Activated B cell treated with CpG ODN at 0.5 μM for 24 hours (primary cell): ENCODE measurements at regions not wholly inside any gene's neighbourhood (a gene's known extent, or its start where the extent isn't known, plus 50 kb on each side); places are given as distances from the start of the nearest gene placed in this dataset.
A peak's percentile ranks its signal among the peaks of the same experiment; 100 is the strongest.

Experiments
- ATAC-seq: fragments of 200-7000 bp; cut with Tn5 transposase; one replicate; pipeline ENCODE4 v1.10.0; 2021; ENCODE audit warnings: low read depth, mild to moderate bottlenecking, moderate library complexity
- CTCF ChIA-PET: fragments of 350-600 bp; sonication (Branson Sonifier 250); formaldehyde crosslinking; loops from one replicate; lab custom pipeline; 2021; ENCODE audit warnings: antibody characterized with exemption; lab: Charles Lee
- POLR2A ChIA-PET: fragments of 350-600 bp; sonication (Branson Sonifier 250); formaldehyde crosslinking; loops from one replicate; lab custom pipeline; 2021; ENCODE audit warnings: antibody characterized with exemption; lab: Charles Lee
- DNase-seq: peaks from one replicate; pipeline ENCODE4 v3.0.0; 2022
- H3K27ac Mint-ChIP-seq: one replicate; pipeline ENCODE4 v1.8.0; 2020; ENCODE audit warnings: mixed read lengths
- H3K27me3 Mint-ChIP-seq: one replicate; pipeline ENCODE4 v1.8.0; 2021; ENCODE audit warnings: mixed read lengths
- H3K36me3 Mint-ChIP-seq: one replicate; pipeline ENCODE4 v1.8.0; 2021; ENCODE audit warnings: low read depth, mixed read lengths
- H3K4me1 Mint-ChIP-seq: one replicate; pipeline ENCODE4 v1.8.0; 2021; ENCODE audit warnings: mixed read lengths
- H3K4me3 Mint-ChIP-seq: one replicate; pipeline ENCODE4 v1.8.0; 2020; ENCODE audit warnings: mild to moderate bottlenecking, mixed read lengths
- H3K9me3 Mint-ChIP-seq: one replicate; pipeline ENCODE4 v1.8.0; 2020; ENCODE audit warnings: mixed read lengths
- CTCF ChIP-seq: fragments of 200-600 bp; IDR thresholded peaks from one replicate; pipeline ENCODE4 v1.8.0; 2022; ENCODE audit warnings: antibody characterized with exemption, mild to moderate bottlenecking
- intact Hi-C: fragments of 100-400 bp; cut with micrococcal nuclease; formaldehyde crosslinking; loops from one replicate; pipeline ENCODE4 v1.15.1; 2024

DNA sequence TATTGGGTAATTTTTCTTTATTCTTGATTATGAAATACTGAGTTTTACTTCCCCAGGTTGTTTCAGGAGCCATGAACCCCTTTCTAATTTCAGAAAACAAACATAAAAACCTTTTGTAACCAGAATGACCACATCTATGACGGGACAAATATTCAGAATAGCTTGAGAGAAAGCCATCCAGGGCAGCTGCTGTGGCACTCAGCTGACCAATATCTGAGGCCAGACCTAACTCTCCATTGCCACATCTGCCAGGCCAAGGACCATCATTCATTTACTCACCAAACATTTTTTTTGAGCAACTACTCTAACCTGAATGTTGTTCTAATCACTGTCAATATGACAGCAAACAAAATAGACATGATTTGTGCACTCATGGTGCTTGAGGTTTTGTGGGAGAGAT, 608.3 kb upstream of the PKN2 start:
- H3K4me3 Mint-ChIP-seq: no peak overlapping the region
- TF ChIP-seq CTCF: no peak
- no peak overlapping the region for H3K27ac Mint-ChIP-seq
- no peaks in the 10 kb centered on the region for H3K9me3 Mint-ChIP-seq
- H3K36me3 Mint-ChIP-seq: no peaks in the 10 kb centered on the region
- ChIA-PET POLR2A (no interaction called here), CTCF (no interaction called here)
- DNase-seq (no peak), ATAC-seq (no peak)
- intact Hi-C loops: no loop called here
- peaks cover 3% of the 10 kb centered on the region for H3K27me3 Mint-ChIP-seq
- no peaks in the 10 kb centered on the region for H3K4me1 Mint-ChIP-seq

- Mint-ChIP-seq H3K9me3 (no peaks in the 10 kb centered on the region), H3K4me1 (no peaks in the 10 kb centered on the region), H3K27me3 (peaks cover 8% of the 10 kb centered on the region), H3K27ac (no peak overlapping the region), H3K4me3 (no peak overlapping the region), H3K36me3 (no peaks in the 10 kb centered on the region)
- intact Hi-C loops: no loop called here
- no peak for ATAC-seq
- POLR2A ChIA-PET: no interaction called here
- TF ChIP-seq CTCF: no peak
- CTCF ChIA-PET: no interaction called here
- no peak for DNase-seq
Observed at GRCh38 chr1:88079036-88079435, 605.0 kb upstream of the PKN2 start.

DNA sequence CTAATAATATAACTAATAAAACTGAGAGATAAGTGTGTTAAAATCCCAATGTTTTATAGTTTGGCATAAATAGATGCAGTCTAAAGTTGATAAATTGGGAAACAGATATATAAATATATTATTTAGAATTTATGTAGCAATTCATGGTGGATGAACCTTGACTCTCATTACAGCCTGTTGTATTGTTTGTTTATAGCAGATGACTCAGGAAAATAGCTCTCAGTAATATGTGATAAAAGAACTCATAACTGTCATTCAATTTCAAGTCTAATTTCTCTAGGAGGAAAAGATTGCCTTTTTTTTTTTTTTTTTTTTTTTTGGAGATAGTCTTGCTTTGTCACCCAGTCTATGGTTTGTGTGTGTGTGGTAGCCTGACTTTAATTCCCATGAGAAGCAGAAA, 603.2 kb upstream of the PKN2 start:
- no peak for ATAC-seq
- POLR2A ChIA-PET: interaction anchor here (0.7 kb wide), 1 partner anchor 398 kb away, joined by 3 read pairs; no protein-coding TSS in a partner anchor
- Mint-ChIP-seq H3K27me3 (peaks cover 8% of the 10 kb centered on the region), H3K36me3 (no peaks in the 10 kb centered on the region), H3K9me3 (peaks cover 10% of the 10 kb centered on the region), H3K27ac (no peak overlapping the region), H3K4me1 (no peaks in the 10 kb centered on the region), H3K4me3 (no peak overlapping the region)
- intact Hi-C loops: no loop called here
- CTCF ChIA-PET: no interaction called here
- no peak for TF ChIP-seq CTCF
- DNase-seq: no peak

DNA sequence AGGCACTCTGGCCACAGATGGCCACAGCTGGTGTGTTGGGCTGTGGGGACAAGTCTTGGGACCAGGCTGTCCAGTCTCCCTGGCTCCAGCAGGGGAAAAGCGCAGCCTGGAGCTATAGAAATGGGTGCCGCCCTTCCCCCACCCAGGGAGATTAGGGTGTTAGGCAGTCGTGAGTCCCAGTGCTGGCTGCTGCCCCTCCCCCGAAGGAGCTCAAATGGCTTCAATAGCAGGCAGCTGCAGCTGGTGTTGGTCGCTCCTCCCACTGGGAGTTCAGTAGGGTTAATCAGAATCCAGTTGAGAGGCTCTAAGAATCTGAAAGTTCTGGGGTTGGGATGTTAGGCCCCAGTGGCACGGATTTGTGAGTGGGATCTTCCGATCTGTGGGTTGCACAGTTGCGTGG, 595.6 kb upstream of the PKN2 start:
- Mint-ChIP-seq H3K9me3 (peaks cover 18% of the 10 kb centered on the region), H3K36me3 (no peaks in the 10 kb centered on the region), H3K4me1 (no peaks in the 10 kb centered on the region), H3K4me3 (no peak overlapping the region), H3K27me3 (peaks cover 20% of the 10 kb centered on the region), H3K27ac (peak overlapping the region; percentile 43)
- ChIA-PET POLR2A (no interaction called here), CTCF (no interaction called here)
- DNase-seq (no peak), ATAC-seq (no peak)
- intact Hi-C loops: no loop called here
- TF ChIP-seq CTCF: no peak

- Mint-ChIP-seq H3K4me1 (no peaks in the 10 kb centered on the region), H3K27me3 (peaks cover 25% of the 10 kb centered on the region), H3K4me3 (no peak overlapping the region), H3K36me3 (no peaks in the 10 kb centered on the region), H3K9me3 (peaks cover 15% of the 10 kb centered on the region), H3K27ac (no peak overlapping the region)
- TF ChIP-seq CTCF: no peak
- CTCF ChIA-PET: no interaction called here
- ATAC-seq (no peak), DNase-seq (no peak)
- intact Hi-C loops: no loop called here
- POLR2A ChIA-PET: no interaction called here
Observed at GRCh38 chr1:88089961-88090360, 594.1 kb upstream of the PKN2 start.
